ENCODE measurements at regions not wholly inside any gene's neighbourhood (a gene's known extent, or its start where the extent isn't known, plus 50 kb on each side); places are given as distances from the start of the nearest gene placed in this dataset.
"Not testable (repeated sequence)": the region's sequence is repeated elsewhere in the genome, so short reads cannot be mapped to it uniquely, and the experiment has no call there.

DNA sequence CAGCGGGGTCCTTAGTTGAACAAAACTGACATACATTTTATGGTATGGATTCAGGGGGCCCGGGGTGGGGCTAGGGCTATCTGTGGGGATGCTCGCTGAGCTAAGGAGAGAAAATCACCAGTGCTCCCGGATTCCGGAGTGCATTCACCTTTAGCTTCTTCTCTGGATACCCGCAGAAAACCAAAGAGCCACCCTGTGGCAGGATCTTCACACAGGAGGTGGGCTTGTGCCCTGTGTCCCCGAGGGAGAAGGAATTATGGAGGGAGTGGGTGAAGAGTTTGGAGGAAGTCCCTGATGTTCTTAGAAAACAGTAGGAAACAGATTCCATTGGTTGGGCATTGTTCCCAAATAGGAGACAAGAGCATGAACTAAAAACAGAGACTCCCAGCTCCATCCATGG is 385.2 kb upstream of the DEFB115 start:
- not testable (repeated sequence) for TF ChIP-seq FOS (IDR thresholded peaks at IDR 0.05; ENCODE audit: borderline replicate concordance, extremely low read depth, insufficient read length); RELA (IDR thresholded peaks at IDR 0.05; ENCODE audit: borderline replicate concordance, partially characterized antibody); YY1 (IDR thresholded peaks at IDR 0.05; ENCODE audit: low read depth, low read length); ZNF24 (IDR thresholded peaks at IDR 0.05); POLR2A (IDR thresholded peaks at IDR 0.05; ENCODE audit: low read depth, low read length); RAD21 (IDR thresholded peaks at IDR 0.05; ENCODE audit: insufficient read depth, low read depth, low read length); ZNF207 (IDR thresholded peaks at IDR 0.05; ENCODE audit: borderline replicate concordance)
- TF ChIP-seq, protein P1, sequence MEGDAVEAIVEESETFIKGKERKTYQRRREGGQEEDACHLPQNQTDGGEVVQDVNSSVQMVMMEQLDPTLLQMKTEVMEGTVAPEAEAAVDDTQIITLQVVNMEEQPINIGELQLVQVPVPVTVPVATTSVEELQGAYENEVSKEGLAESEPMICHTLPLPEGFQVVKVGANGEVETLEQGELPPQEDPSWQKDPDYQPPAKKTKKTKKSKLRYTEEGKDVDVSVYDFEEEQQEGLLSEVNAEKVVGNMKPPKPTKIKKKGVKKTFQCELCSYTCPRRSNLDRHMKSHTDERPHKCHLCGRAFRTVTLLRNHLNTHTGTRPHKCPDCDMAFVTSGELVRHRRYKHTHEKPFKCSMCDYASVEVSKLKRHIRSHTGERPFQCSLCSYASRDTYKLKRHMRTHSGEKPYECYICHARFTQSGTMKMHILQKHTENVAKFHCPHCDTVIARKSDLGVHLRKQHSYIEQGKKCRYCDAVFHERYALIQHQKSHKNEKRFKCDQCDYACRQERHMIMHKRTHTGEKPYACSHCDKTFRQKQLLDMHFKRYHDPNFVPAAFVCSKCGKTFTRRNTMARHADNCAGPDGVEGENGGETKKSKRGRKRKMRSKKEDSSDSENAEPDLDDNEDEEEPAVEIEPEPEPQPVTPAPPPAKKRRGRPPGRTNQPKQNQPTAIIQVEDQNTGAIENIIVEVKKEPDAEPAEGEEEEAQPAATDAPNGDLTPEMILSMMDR (IDR thresholded peaks at IDR 0.05 in 2 of 3, conservative IDR thresholded peaks at IDR 0.05 in 1 of 3; ENCODE audit: control insufficient read depth in 2 of 3, extremely low read depth in 1 of 3, insufficient read depth in 1 of 3, low read depth in 3 of 3, low read length in 3 of 3), result not testable (repeated sequence)
- TF ChIP-seq, protein P2, sequence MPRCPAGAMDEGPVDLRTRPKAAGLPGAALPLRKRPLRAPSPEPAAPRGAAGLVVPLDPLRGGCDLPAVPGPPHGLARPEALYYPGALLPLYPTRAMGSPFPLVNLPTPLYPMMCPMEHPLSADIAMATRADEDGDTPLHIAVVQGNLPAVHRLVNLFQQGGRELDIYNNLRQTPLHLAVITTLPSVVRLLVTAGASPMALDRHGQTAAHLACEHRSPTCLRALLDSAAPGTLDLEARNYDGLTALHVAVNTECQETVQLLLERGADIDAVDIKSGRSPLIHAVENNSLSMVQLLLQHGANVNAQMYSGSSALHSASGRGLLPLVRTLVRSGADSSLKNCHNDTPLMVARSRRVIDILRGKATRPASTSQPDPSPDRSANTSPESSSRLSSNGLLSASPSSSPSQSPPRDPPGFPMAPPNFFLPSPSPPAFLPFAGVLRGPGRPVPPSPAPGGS (IDR thresholded peaks at IDR 0.05; ENCODE audit: borderline replicate concordance, insufficient read depth, low read depth, low read length, poor library complexity, severe bottlenecking), result not testable (repeated sequence)
- TF ChIP-seq, protein P3, sequence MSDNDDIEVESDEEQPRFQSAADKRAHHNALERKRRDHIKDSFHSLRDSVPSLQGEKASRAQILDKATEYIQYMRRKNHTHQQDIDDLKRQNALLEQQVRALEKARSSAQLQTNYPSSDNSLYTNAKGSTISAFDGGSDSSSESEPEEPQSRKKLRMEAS (IDR thresholded peaks at IDR 0.05; ENCODE audit: low read depth, low read length), result not testable (repeated sequence)

Measured in GM12878 (cell line).